Astrocyte of the hippocampus (primary cell): ENCODE measurements at regions not wholly inside any gene's neighbourhood (a gene's known extent, or its start where the extent isn't known, plus 50 kb on each side); places are given as distances from the start of the nearest gene placed in this dataset.
"Not testable (repeated sequence)": the region's sequence is repeated elsewhere in the genome, so short reads cannot be mapped to it uniquely, and the experiment has no call there.

Experiments used
- DNase-seq: peaks from one replicate; pipeline ENCODE4 v3.0.0; 2011; ENCODE audit warnings: low read depth, low spot score

DNA sequence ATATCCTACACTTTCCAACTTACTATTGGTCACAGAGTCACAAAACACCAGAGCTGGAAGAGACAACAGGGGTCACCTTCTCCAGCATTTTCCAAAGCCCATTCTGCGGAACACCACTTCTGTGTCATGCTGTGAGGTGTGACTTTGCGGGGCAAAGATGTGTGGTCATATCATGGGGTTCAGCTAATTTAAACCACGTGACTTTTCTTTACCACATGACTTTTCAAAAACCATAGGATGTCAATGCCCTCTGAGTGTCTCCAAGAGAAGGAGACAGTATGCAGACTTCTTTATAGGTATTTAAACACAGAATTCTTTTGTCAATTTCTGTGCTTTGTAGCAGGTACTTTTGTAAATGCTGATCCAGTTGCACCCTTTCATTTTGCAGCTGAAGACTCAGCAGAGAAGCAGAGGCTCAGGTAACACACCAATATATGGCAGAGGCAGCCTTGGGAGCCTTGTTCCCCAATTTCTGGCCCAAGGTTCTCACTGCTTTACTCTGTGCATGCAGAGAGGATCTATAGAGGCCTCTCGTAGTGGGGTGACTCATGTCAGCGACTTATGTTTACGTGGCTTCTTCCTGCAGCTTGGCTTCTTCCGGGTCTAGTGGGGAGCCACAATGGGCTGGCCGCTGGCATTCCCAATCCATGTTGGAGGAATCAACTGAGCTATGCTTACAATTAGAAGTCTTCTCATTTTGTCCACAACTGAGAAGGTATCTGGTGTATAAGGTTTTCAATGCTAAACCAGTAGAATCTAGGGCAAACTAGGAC, 104.0 kb upstream of the RHOBTB1 start:
- no peak for DNase-seq

DNA sequence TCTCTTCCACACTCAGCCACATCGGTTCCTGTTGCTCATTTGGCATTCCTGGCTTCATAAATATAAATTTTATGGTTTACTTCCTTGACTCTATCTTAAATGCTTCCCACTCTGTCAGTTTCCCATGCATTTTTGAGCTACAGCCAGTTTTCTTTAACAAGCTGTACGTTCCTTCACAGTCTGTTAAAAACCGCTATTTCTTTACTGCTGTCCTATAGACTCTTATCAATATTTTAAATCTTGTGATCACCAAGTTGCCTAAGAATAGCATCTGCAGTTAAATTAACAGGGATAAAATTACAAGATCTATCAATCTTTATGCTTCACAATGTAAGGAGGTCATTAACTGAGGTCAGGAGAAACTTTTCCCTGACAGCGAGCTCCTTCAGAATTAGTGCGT, 103.1 kb upstream of the RHOBTB1 start:
- DNase-seq: no peak

DNA sequence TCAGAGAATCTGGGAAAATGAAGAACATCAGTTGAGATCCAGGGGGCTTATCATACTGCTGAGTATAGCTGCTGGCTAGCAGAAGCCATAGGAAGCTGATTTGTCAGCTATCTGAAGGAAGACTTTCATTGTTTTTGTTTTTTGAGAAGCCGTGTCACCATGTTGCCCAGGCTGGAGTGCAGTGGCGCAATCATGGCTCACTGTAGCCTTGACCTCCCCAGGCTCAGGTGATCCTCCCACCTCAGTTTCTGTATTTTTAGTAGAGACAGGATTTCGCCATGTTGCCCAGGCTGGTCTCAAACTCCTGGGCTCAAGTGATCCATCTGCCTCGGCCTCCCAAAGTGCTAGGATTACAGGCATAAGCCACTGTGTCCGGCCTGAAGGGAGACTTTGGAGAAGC, 101.5 kb upstream of the RHOBTB1 start:
- not testable (repeated sequence) for DNase-seq

DNA sequence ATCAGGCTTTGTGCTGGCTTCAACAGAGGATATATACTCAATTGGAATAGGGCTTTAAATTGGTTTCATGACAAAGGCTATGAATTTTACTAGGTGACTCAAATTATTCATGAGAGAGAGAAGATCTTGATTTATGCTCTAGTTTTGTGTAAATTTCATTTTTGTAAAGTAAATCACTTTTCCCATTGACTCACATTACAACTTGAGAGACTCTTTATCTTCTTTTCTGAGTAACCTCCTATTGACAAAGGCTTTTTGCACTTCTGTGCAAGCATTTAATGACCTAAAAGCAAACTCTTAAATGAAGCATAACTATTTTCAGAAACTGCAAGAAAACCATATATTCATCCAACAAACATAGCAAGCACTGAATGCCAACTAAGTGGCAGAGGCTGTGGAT, 98.5 kb upstream of the RHOBTB1 start:
- DNase-seq: no peak

DNA sequence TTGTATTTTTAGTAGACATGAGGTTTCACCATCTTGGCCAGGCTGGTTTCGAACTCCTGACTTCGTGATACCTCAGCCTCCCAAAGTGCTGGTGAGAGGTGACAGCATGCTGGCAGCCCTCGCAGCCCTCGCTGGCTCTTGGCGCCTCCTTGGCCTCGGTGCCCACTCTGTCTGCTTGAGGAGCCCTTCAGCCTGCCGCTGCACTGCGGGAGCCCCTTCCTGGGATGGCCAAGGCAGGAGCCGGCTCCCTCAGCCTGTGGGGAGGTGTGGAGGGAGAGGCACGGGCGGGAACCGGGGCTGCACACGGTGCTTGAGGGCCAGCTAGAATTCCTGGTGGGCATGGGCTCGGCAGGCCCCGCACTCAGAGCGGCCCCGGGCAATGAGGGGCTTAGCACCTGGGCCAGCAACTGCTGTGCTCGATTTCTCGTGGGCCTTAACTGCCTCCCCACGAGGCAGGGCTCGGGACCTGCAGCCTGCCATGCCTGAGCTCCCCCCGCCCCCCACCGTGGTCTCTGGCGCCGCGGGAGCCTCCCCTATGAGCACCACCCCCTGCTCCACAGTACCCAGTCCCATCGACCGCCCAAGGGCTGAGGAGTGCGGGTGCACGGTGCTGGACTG, 96.5 kb upstream of the RHOBTB1 start:
- DNase-seq: no peak

DNA sequence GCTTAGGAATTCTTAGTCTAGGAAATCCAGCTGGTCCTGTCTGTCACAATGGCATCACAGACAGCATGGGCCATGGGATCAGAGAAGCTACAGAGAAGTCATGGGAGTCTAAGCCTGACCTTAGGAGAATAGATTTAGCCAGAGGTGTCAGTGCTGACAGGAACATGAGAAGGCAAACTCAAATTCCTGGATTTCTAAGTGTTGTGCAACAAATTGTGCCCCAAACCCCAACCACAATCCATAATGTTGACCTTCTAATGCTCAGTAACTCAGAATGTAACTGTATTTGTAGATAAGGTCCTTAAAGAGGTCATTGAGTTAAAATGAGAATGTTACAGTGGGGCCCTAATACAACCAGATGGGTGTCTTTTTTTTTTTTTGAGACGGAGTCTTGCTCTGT, 95.9 kb upstream of the RHOBTB1 start:
- DNase-seq: no peak

DNA sequence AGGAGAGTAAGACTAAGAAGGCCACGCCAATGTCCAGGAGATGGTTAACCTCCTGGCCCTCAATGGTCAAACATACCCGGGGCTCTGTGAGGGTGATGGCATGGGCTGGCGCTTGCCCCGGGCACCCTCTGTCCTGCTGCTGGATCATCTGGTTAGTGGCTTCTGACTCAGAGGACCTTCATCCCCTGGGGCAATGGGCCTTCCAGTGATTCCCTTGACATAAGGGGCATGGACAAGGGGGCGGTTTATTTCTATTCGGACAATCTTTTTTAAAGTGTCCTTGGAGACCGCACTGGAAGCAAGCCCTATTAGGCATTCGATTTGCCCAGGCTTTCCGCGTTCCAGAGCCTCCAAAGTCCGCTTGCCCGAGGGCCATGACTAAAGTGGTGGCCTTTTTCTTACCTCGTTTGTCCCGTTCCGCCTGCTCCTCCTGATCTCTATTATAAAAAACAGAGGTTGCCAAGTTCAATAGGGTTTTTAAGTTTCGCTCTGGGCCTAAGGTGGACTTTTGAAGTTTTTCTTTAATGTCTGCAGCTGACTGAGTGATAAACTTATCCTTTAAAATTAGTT, 93.4 kb upstream of the RHOBTB1 start:
- not testable (repeated sequence) for DNase-seq

DNA sequence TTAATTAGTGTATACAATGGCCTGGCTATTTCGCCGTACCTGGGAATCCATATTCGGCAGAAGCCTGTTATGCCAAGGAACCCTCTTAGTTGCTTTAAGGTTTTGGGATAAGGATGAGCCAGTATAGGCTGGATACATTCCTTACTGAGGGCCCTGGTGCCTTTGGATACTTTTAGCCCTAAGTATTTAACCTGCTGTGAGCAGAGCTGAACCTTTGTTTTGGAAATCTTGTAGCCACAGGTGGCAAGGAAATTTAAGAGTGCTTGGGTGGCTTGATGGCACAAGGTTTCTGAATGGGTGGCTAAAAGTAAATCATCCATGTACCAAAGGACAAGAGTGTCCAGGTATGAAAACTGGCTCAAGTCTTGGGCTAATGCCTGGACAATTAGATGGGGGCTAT, 92.2 kb upstream of the RHOBTB1 start:
- DNase-seq: not testable (repeated sequence)

DNA sequence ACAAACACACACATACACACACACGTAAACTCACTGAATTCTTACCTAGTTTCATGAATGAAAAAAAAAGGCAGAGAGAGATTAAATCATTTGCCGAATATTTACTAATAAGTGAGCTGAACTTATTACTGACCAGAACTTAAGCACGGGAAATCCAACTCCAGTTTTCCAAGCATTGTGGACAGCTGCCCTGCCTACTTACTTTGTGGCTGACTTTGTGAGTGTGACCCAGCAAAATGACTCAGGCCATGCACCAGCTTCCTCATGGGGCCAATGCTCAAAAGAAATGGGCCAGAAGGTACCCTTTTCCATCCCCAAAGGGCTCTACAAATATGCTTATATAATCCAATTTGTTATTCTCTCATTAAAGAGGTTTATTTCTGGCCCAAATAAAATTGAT, 87.4 kb upstream of the RHOBTB1 start:
- DNase-seq: peak; percentile 2

DNA sequence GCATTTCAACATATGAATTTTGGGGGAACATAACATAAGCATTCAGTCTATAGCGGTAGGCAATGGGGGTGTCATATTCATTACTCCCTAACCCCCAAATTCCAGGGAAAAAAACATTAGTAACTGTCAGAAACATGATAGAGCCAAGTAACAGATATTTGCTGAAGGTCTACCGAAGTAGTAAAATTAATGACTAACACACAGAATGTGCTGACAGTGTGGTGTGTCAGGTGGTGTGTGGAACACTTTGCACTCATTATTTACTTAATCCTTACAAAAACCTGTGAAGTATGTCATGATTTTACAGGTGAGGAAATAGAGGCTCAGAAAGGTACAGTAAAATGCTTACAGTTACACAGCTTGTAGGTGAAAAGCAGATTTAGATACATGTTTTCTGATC, 85.4 kb upstream of the RHOBTB1 start:
- DNase-seq: no peak

DNA sequence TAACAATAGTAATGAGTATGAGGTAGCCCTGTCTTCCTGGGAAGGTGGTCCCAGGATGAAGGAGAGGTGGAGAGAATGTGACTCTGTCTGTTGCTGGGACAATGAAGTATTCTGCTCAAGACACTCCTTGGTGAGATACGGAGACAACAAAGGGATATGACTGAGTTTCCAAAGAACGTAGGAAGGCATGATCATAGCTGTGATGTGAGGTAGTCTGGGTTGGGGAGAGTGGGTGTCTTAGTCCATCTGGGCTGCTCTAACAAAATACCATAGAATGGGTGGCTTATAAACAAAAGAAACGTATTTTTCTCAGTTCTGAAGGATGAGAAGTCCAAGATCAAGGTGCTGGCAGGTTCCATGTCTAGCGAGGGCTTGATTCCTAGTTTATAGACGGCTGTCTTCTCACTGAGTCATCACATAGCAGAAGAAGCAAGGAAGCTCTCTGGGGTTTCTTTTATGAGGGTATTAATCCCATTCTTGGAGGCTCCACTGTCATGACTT, 84.9 kb upstream of the RHOBTB1 start:
- peak; percentile 42 for DNase-seq

DNA sequence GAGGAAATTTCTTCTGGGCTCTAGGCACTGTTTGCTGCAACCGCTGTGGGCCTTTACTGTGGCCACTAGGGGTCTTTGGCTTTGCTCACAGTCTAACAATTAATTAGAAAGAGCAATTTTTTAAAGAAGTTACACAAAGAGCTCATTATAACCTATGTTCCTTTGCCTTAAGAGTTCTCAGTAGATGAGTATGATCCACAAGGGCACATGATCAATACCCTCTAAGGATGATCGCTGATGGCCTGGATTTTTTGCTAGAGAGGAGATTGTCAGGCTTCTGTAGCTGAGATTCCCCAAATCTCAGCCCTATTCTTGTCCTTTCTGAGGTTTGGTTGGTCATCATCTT, 80.8 kb upstream of the RHOBTB1 start:
- peak; percentile 35 for DNase-seq

DNA sequence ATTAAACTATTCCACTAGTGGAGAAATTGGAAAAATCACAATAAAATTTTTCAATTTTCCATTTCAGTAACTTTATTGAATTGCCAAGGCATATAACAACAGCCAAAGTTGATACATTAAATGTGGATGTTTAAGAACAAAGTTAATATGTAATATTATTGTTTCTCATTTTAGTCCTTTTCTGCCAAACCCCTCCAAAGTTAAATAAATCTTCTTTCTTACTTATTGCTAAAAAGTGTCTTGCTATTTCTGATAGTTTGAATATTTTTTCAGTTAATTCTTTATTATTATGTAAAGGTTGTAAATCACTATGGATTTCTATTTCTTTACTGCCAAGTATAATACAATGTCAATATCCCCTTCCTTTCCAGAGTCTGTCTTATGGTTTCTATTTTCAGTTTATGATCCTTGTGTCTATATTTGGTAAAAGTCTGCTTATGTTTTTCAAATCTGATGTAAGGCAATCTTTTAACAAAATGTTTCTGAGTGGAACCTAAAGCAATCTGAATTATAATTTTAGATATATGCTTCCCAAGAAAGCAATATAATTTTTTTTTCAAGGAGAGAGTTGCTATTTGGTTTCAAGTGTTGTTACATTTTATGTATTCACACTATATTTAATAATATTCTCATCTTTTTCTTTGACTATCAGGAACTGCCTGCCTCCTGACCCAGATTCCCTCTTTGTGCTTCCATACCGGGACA, 80.3 kb upstream of the RHOBTB1 start:
- DNase-seq: no peak

DNA sequence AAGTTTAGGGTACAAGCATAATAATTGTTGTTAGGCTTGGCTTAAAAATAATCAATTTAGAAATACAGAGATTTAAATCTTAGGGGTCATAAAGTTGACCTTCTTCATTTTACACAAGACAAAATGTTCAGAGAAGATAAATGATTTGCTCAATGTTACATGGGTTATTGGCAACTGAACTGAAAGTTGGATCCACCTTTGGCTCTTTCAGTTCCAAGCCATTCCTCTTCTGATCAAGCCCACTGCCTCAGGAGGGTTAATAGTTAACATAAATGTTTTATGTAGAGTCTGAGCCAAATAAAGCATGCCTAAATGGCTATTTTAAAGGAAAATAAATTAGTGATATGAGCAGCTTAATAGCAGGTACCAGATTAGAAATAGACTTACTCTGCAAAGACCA, 79.1 kb upstream of the RHOBTB1 start:
- no peak for DNase-seq

DNA sequence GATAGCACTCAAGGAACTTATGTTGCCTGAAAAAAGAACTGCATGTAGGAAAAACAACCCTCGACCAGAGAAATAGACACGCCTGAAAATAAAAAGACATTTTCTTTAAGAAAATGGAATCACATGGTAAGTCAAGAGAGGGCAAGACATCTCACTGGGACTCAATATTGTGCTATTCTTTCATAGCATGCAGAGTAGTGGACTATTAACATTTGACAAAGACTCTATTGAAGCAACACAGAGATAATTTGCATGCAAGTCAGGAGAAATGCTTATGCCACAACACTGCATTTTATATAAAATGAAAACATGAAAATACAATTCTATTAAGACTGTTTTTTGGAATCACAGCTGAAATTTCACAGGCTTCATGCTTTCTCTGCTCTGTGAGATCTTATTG, 77.9 kb upstream of the RHOBTB1 start:
- no peak for DNase-seq

DNA sequence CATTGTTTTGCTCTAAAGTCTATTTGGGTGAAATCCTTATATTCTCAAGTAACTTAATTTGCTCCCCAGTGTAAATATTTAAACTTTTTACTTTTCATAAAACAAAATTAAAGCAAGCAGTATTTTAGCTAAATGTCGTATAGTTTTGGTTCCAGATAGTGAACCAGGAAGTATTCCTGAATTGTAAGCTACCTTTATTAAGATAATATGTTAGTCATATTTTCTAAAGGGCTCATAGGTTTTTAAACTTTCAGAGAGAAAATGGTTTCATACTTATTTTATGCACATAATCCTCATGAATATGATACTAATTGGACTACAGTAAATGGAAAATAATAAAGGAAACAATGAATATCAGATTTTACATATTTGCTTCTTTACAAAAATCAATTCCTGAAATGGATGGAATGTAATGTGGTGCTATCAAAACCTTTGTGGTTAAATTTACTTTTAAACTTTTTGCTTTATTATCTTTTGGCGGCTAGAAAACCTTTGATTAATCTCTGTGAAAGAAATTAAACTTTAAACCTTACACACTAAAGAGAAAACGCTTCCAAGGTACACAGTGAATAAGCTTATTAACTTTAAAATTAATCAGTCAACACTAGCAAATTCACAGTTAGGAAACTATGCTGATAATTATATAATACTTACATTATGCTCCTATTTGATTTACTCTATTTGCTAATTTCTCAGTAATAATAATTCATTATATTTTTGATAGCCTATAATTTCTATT, 76.6 kb upstream of the RHOBTB1 start:
- DNase-seq: no peak

DNA sequence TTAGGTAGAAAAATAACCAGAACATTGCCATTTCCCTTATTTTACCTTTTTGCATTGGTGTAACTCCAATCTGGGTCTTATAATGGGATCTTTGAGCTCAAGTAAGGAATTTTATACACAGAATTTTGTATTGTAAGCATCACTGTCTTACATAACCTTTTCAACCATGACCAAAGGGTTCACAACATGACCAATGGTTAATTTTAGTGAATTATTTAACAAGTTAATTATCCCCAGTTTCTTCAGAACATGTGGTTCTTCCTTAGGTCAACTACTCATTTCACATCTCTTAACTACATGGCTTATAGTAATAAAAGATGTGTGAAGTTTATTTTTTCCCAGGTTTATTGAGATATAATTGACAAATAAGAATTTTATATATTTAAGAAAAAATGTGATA, 74.2 kb upstream of the RHOBTB1 start:
- DNase-seq: no peak

DNA sequence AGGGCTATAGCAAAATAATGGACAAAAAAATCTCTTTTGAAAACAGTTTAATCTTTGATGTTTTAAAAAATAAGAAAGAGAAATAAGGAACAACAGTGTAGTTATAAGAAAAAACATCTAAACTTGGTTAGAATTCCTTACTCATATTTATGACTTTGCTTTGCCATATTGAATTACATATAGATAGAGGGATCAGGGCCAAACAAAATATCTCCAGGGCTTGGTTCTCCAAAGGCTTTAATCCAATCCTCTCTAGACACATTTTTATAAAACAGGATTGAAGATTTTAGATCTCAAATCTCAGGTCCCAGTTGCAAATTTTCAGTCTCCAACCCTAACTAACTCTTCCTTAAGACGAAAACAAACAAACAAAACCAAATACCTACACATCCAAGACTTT, 72.6 kb upstream of the RHOBTB1 start:
- DNase-seq: no peak

DNA sequence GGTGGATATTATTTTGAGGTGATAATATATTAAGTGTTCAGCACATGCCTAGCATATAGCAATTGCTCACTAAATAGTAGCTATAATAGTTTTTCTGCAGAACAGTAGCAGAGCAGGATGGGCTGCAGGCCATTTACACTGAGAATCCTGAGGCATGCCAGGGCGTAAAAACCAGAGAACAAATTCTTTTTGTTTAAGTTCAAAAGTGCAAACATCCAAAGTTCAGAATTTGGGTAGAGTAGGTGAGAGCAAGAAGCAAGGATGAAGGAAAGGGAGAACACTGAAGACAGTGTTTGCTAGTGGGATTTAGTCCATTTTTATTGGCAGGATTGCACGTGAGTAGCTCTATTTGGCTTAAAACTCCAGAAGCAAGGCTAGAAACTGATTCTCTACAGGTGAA, 72.0 kb upstream of the RHOBTB1 start:
- no peak for DNase-seq

DNA sequence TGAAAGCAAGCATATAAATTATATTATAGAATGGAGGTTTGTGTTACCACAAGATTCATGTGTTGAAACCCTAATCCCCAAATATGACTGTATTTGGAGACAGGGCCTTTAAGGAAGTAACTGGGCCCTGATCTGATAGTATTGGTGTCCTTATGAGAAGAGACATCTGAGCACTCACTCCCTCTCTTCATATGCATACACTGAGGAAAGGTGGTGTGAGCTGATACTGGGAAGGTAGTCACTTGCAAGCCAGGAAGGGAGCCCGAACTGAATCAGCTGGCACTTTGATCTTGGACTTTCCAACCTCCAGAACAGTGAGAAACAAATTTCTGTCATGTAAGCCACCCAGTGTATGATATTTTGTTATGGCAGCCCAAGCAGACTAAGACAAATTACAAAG, 66.9 kb upstream of the RHOBTB1 start:
- no peak for DNase-seq

DNA sequence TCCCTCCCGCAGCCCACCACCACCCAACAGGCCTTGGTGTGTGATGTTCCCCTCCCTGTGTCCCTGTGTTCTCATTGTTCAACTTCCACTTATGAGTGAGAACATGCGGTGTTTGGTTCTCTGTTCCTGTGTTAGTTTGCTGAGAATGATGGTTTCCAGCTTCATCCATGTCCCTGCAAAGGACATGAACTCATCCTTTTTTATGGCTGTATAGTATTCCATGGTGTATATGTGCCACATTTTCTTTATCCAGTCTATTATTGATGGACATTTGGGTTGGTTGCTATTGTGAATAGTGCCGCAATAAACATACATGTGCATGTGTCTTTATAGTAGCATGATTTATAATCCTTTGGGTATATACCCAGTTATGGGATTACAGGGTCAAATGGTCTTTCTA, 59.1 kb upstream of the RHOBTB1 start:
- not testable (repeated sequence) for DNase-seq

DNA sequence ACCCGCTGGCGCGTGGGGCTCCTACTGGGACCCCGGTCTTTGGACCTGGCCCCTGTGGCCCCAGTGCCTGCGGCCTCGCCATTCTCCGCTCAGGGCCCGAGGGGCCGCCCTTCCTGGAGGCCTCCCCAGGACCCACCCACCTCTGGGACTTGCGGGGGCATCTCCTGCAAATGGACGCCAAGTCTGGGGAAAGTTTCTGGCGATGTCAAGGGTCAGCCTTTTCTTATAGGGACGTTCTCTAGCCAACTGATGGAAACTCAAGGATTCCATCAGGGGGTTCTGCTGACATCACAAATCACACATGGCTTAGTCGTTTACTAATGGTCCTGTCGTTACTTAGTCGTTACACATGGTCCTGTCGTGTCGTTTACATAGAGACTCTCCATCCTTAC, 57.7 kb upstream of the RHOBTB1 start:
- no peak for DNase-seq
